ENCODE measurements at regions not wholly inside any gene's neighbourhood (a gene's known extent, or its start where the extent isn't known, plus 50 kb on each side); places are given as distances from the start of the nearest gene placed in this dataset.

DNA sequence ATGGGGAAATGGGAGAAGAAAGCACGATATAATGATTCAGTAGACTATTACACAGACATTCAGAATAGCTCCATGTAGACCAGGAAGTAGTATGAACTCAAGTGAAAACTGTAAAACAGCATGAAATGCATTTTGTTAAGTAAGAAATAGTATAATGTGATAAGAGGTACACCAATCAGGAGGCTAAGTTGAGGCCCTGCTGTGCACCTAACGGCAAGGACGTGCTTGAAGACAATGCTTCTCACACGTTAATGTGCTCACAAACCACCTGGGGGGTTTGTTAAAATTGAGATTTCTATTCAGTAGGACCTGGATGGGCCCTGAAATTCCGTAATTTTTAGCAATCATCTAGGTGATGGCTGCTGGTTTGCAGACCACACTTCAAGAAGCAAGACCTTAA is 178.9 kb upstream of the SULF2 start:
- TF ChIP-seq YY1 (IDR thresholded peaks at IDR 0.05; ENCODE audit: insufficient read depth, insufficient read length) (no peak), ZNF274 (IDR thresholded peaks at IDR 0.05; ENCODE audit: low read depth, low read length) (no peak)
